Neuronal stem cell (in vitro differentiated cells): ENCODE measurements at regions not wholly inside any gene's neighbourhood (a gene's known extent, or its start where the extent isn't known, plus 50 kb on each side); places are given as distances from the start of the nearest gene placed in this dataset.
A peak's percentile ranks its signal among the peaks of the same experiment; 100 is the strongest.

Experiments
- DNase-seq: peaks from one replicate; pipeline ENCODE4 v3.0.0-alpha.2; 2013; ENCODE audit warnings: low spot score
- H2AFZ ChIP-seq: one replicate; pipeline ENCODE4 v1.6.1; 2013; ENCODE audit warnings: mild to moderate bottlenecking, low read length, inconsistent platforms
- H2AK5ac ChIP-seq: 2 replicates; pipeline ENCODE4 v1.6.1; 2013; ENCODE audit warnings: low read depth, mild to moderate bottlenecking, inconsistent platforms, low read length, moderate library complexity, mixed read lengths
- H2BK120ac ChIP-seq: 2 replicates; pipeline ENCODE4 v1.6.1; 2013; ENCODE audit warnings: low read depth, mild to moderate bottlenecking, inconsistent platforms, low read length, moderate library complexity, mixed read lengths
- H2BK12ac ChIP-seq: one replicate; pipeline ENCODE4 v1.6.1; 2013; ENCODE audit warnings: low read length, inconsistent platforms
- H2BK15ac ChIP-seq: 2 replicates; pipeline ENCODE4 v1.6.1; 2013; ENCODE audit warnings: mild to moderate bottlenecking, low read length, inconsistent platforms, mixed read lengths
- H2BK5ac ChIP-seq: one replicate; pipeline ENCODE4 v1.6.1; 2013; ENCODE audit warnings: inconsistent platforms, mild to moderate bottlenecking, low read length, moderate library complexity
- H3K14ac ChIP-seq: one replicate; pipeline ENCODE4 v1.6.1; 2013; ENCODE audit warnings: low read length, inconsistent platforms
- H3K18ac ChIP-seq: 2 replicates; pipeline ENCODE4 v1.6.1; 2013; ENCODE audit warnings: low read length, inconsistent platforms
- H3K23ac ChIP-seq: 2 replicates; pipeline ENCODE4 v1.6.1; 2013; ENCODE audit warnings: low read depth, mild to moderate bottlenecking, mixed read lengths, low read length, inconsistent platforms; ENCODE audit not compliant: poor library complexity
- H3K27ac ChIP-seq: replicated peaks from 3 replicates; pipeline ENCODE4 v1.5.1; 2013; ENCODE audit warnings: low read length, inconsistent platforms
- H3K27me3 ChIP-seq, 3 experiments: 2 replicates each; pipeline ENCODE4 v1.6.1; 2013; ENCODE audit warnings: low read length in 3 of 3, mild to moderate bottlenecking in 2 of 3, inconsistent platforms in 1 of 3, low read depth in 1 of 3, mixed read lengths in 1 of 3, moderate library complexity in 1 of 3; ENCODE audit not compliant: control insufficient read depth in 3 of 3, insufficient read depth in 3 of 3
- H3K36me3 ChIP-seq, 2 donors: replicated peaks in 1 of 2; 2 replicates each; pipeline ENCODE4 v1.6.1; 2013; ENCODE audit warnings: low read length in 2 of 2; ENCODE audit not compliant: control insufficient read depth in 2 of 2, insufficient read depth in 2 of 2
- H3K4ac ChIP-seq: 2 replicates; pipeline ENCODE4 v1.6.1; 2013; ENCODE audit warnings: inconsistent platforms, mild to moderate bottlenecking, low read length, moderate library complexity
- H3K4me1 ChIP-seq, 2 donors: 1 replicate in 1 of 2; 2 replicates in 1 of 2; pipeline ENCODE4 v1.6.1; 2013; ENCODE audit warnings: low read length in 2 of 2, low read depth in 1 of 2; ENCODE audit not compliant: control insufficient read depth in 2 of 2, insufficient read depth in 1 of 2
- H3K4me2 ChIP-seq: one replicate; pipeline ENCODE4 v1.6.1; 2013; ENCODE audit warnings: mild to moderate bottlenecking, low read length, inconsistent platforms; ENCODE audit not compliant: insufficient read depth, poor library complexity, severe bottlenecking
- H3K4me3 ChIP-seq, 2 donors: 2 replicates each; pipeline ENCODE4 v1.5.1; 2013; ENCODE audit warnings: low read length in 2 of 2, mild to moderate bottlenecking in 2 of 2, inconsistent platforms in 1 of 2, moderate library complexity in 1 of 2
- H3K79me1 ChIP-seq: one replicate; pipeline ENCODE4 v1.6.1; 2013; ENCODE audit warnings: low read depth, mild to moderate bottlenecking, inconsistent platforms, low read length, moderate library complexity
- H3K9ac ChIP-seq: one replicate; pipeline ENCODE4 v1.6.1; 2013; ENCODE audit warnings: mild to moderate bottlenecking, low read depth, low read length, inconsistent platforms; ENCODE audit not compliant: poor library complexity
- H3K9me3 ChIP-seq, 2 donors: replicated peaks in 1 of 2; 2 replicates each; pipeline versions ENCODE3 to v1.6.1; 2013; ENCODE audit warnings: low read length in 2 of 2, mild to moderate bottlenecking in 2 of 2, inconsistent platforms in 1 of 2, low read depth in 1 of 2, mixed read lengths in 1 of 2, moderate library complexity in 1 of 2; ENCODE audit not compliant: control insufficient read depth in 2 of 2, insufficient read depth in 1 of 2
- H4K8ac ChIP-seq: one replicate; pipeline ENCODE4 v1.6.1; 2013; ENCODE audit warnings: low read depth, mild to moderate bottlenecking, inconsistent platforms, low read length, moderate library complexity
- H4K91ac ChIP-seq: one replicate; pipeline ENCODE4 v1.6.1; 2013; ENCODE audit warnings: low read length, low read depth, mild to moderate bottlenecking, inconsistent platforms; ENCODE audit not compliant: poor library complexity
- WGBS, 2 donors: extraction: QIAGEN DNeasy Blood & Tissue Kit; methylation state at CpG; one replicate each; pipeline ENCODE4 v1.1.7; 2013; ENCODE audit warnings: missing lambda C conversion rate in 2 of 2, mixed read lengths in 1 of 2; ENCODE audit not compliant: insufficient read length in 2 of 2, insufficient replicate concordance in 1 of 2; ENCODE audit errors: extremely low coverage in 2 of 2; 5-methylcytosine and 5-hydroxymethylcytosine counted together

DNA sequence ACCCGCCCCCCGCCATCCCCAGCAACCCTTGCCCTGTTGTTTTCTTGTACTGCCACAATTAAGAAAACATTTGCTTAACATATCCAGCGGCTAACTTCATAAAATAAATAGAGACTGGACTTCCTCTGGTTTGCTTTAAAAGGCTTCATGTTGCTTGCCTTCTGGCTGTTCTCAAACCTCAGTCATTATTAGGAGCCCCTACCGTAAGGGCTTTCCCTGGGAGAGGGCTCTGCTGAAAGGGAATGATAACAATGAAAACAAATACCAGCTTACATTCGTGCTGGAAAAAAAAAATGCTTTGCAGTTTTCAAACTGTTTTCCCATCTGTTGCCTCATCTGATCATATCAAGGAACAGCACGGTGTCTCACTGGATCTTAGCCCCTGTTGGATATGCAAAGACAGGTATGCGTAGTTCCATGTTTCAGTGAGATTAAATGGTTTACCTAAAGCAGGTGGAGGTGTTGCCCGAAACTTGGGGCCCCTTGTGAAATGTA, 77.2 kb upstream of the VGLL4 start:
- H3K27me3 ChIP-seq: peaks cover 0 to 82% (median 8%) of the 10 kb centered on the region in 3 experiments
- no peaks in the 10 kb centered on the region for H3K79me1 ChIP-seq
- peak; percentile 9 for DNase-seq
- H3K4ac ChIP-seq: no peak overlapping the region
- no peak overlapping the region for H3K23ac ChIP-seq
- peaks cover 0 to 9% of the 10 kb centered on the region in 2 donors for H3K4me1 ChIP-seq
- WGBS, 2 donors: no CpG with 5 or more reads among the region's 8 CpGs
- H2BK120ac ChIP-seq: no peak overlapping the region
- H2AK5ac ChIP-seq: no peak overlapping the region
- no peak overlapping the region for H2BK5ac ChIP-seq
- H4K91ac ChIP-seq: no peak overlapping the region
- H3K9me3 ChIP-seq: no peaks in the 10 kb centered on the region
- H2AFZ ChIP-seq: peak overlapping the region; percentile 98
- H4K8ac ChIP-seq: no peak overlapping the region
- no peak overlapping the region for H2BK15ac ChIP-seq
- no peak overlapping the region for H3K14ac ChIP-seq
- H3K9ac ChIP-seq: no peak overlapping the region
- peak overlapping the region; percentile 97 for H3K4me2 ChIP-seq
- no peak overlapping the region for H3K18ac ChIP-seq
- no peak overlapping the region for H2BK12ac ChIP-seq
- H3K36me3 ChIP-seq: no peaks in the 10 kb centered on the region
- no peak overlapping the region for H3K27ac ChIP-seq
- peak overlapping the region in 1 of 2 donors; percentile 69 for H3K4me3 ChIP-seq

DNA sequence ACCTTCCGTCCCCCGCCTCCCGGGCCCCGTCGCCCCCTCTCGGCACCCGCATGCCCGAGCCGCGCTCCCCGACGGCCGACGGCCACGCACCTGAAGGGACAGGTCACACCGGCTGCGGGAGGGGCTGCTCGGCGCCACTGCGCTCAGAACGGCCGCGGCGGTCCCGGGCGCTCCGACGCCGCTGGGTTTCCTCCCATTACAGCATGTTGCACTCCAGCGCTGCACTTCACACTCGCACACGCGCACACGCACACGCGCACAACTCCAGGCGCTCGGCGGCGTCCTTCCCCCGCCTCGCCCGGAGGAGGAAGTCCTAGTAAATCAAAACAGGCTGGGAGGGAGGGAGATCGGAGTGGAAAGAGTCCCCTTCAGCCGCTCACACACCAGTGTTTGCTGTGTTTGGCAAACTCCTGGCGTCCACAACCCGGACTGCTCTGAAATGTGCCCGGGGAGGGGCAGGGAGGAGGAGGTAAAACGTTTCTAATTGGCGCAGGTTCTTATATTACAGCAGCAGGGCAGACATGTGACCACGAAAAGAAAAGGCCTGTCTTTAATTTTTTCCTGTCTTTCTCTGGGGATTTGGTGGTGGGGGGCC, 76.7 kb upstream of the VGLL4 start:
- H3K79me1 ChIP-seq: no peaks in the 10 kb centered on the region

DNA sequence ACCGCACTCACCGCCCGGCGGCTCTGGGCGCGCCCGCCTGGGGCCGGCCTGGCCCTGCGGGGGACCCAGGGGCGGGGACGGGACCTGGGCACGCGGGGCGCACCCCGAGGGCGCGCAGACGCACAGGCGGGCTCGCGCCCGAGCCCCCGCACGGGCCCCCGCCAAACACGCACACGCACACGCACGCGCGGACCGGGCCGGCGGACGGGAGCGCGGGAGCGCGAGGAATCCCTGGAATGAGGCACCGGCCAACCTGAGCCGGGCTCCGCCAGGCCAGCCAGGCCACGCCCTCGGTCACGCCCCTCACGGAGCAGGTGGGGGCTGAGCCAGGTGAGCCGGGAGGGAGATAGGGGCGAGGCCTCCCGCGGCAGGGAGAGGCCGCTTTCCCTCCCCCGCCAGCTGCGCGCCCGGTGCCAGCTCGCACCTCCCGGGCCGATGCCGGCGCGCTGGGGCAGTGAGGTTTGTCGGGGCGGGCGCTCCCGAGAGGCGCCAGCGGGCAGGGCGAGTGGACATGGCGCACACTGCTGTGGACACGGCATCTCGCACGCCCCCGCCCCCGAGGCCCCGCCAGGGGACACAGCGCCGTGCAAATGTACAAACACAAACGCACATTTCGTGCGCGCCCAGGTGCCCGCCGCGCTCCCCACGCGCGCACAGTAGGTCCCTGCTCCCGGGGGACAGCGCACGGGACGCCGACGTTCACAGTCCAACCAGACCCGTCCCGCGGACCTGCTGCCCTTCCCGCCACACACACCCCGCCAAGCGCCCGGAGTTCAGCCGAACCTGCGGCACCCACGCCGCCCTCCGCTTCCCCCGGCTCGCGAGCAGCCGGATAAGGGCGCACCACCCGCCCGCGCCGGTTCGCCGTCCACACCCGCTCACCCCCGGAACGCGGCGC, 75.9 kb upstream of the VGLL4 start:
- H3K4me1 ChIP-seq: peaks cover 0 to 9% of the 10 kb centered on the region in 2 donors

More for the DNA sequence above, 76.7 kb upstream of the VGLL4 start:
- H2BK5ac ChIP-seq: no peak overlapping the region
- peak overlapping the region; percentile 97 for H3K4me2 ChIP-seq
- peak overlapping the region; percentile 80 for H3K9ac ChIP-seq
- no peak overlapping the region for H2BK15ac ChIP-seq
- H3K4me1 ChIP-seq: peaks cover 0 to 9% of the 10 kb centered on the region in 2 donors
- no peak overlapping the region for H2AK5ac ChIP-seq
- peak overlapping the region; percentile 98 for H2AFZ ChIP-seq
- no peaks in the 10 kb centered on the region for H3K36me3 ChIP-seq
- no peak overlapping the region for H4K91ac ChIP-seq
- H3K18ac ChIP-seq: peak overlapping the region; percentile 84
- no CpG with 5 or more reads among the region's 51 CpGs for WGBS, 2 donors
- no peaks in the 10 kb centered on the region for H3K9me3 ChIP-seq
- DNase-seq: peak; percentile 46
- no peak overlapping the region for H3K4ac ChIP-seq
- peak overlapping the region; percentile 69 to 85 for H3K4me3 ChIP-seq
- no peak overlapping the region for H3K14ac ChIP-seq
- H3K23ac ChIP-seq: peak overlapping the region; percentile 38
- H4K8ac ChIP-seq: no peak overlapping the region
- peak overlapping the region; percentile 34 for H2BK12ac ChIP-seq
- peaks cover 0 to 79% (median 8%) of the 10 kb centered on the region in 3 experiments for H3K27me3 ChIP-seq
- H2BK120ac ChIP-seq: peak overlapping the region; percentile 38
- H3K27ac ChIP-seq: no peak overlapping the region

More for the DNA sequence above, 75.9 kb upstream of the VGLL4 start:
- no peak overlapping the region for H3K4ac ChIP-seq
- H3K27me3 ChIP-seq: peaks cover 0 to 77% (median 8%) of the 10 kb centered on the region in 3 experiments
- H3K36me3 ChIP-seq: no peaks in the 10 kb centered on the region
- H2BK12ac ChIP-seq: peak overlapping the region; percentile 82
- peak overlapping the region; percentile 94 for H3K18ac ChIP-seq
- H3K9me3 ChIP-seq: no peaks in the 10 kb centered on the region
- no peak overlapping the region for H3K14ac ChIP-seq
- no peak overlapping the region for H3K23ac ChIP-seq
- H2BK5ac ChIP-seq: peak overlapping the region; percentile 29
- peak overlapping the region; percentile 69 to 85 for H3K4me3 ChIP-seq
- DNase-seq: peak; percentile 75
- no peak overlapping the region for H3K27ac ChIP-seq
- no peaks in the 10 kb centered on the region for H3K79me1 ChIP-seq
- peak overlapping the region; percentile 74 for H3K9ac ChIP-seq
- H4K8ac ChIP-seq: peak overlapping the region; percentile 10
- H2AK5ac ChIP-seq: no peak overlapping the region
- H2AFZ ChIP-seq: peak overlapping the region; percentile 98
- H2BK120ac ChIP-seq: peak overlapping the region; percentile 38
- no peak overlapping the region for H4K91ac ChIP-seq
- peak overlapping the region; percentile 93 for H2BK15ac ChIP-seq
- peak overlapping the region; percentile 97 for H3K4me2 ChIP-seq
- no CpG with 5 or more reads among the region's 121 CpGs for WGBS, 2 donors
